SK-N-MC (cell line): ENCODE measurements at regions not wholly inside any gene's neighbourhood (a gene's known extent, or its start where the extent isn't known, plus 50 kb on each side); places are given as distances from the start of the nearest gene placed in this dataset.

Experiments
- EZH2 ChIP-seq: fragments of 200-600 bp; sonication (generic); IDR thresholded peaks from one replicate; pipeline ENCODE4 v1.6.1; 2017; ENCODE audit warnings: antibody characterized with exemption
- POLR2AphosphoS5 ChIP-seq: IDR thresholded peaks from 2 replicates; pipeline ENCODE4 v1.6.1; 2012; ENCODE audit warnings: mild to moderate bottlenecking, low read depth, low read length, borderline replicate concordance

- TF ChIP-seq POLR2AphosphoS5 (no peak), EZH2 (no peak)
These were observed 93.8 kb upstream of the MBOAT2 start for GRCh38 chr2:9097239-9097638.
